ENCODE measurements at regions not wholly inside any gene's neighbourhood (a gene's known extent, or its start where the extent isn't known, plus 50 kb on each side); places are given as distances from the start of the nearest gene placed in this dataset.

DNA sequence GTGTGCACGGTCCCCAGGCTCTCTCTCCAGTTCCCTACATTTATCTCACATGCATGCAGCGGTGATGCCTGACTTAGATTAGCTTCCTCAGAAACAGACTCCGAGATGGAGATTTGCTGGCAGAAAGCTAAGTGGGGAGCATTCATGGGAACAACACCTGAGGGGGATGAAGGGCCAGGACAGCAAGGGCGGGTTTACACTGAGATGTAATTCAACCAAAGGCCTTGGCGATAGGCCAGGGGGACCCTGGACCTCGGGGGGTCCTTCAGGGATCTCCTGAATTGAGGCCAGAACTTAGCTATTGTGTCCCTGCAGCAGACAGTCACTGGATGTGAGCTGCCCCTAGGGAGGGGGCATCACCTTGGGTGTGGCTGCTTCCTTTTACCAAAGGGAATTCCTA, 246.1 kb upstream of the CSF3R start:
- no peaks in the 10 kb centered on the region for H3K9me1 ChIP-seq (ENCODE audit: insufficient read depth, low read length)
- WGBS, 2 experiments (ENCODE audit: extremely low coverage in 2 of 2, insufficient read length in 1 of 2): 39% methylated on average over 3 of the region's 6 CpGs; no CpG with 5 or more reads in 1 of the 2 experiments
- no peaks in the 10 kb centered on the region for H3K4me1 ChIP-seq (ENCODE audit: control insufficient read depth, insufficient read depth, low read length)
- H3K4me3 ChIP-seq (ENCODE audit: insufficient read depth, low read depth, low read length): no peak overlapping the region
- H3K23ac ChIP-seq (ENCODE audit: low read depth, low read length): no peak overlapping the region
- H2AK9ac ChIP-seq (replicated peaks; ENCODE audit: low read depth, low read length, poor library complexity): no peak overlapping the region
- H3K14ac ChIP-seq (replicated peaks; ENCODE audit: low read depth, low read length): no peak overlapping the region
- intact Hi-C loops (cut with micrococcal nuclease) (no loop called here), dilution Hi-C loops (cut with HindIII; ENCODE audit: low sequenced_read_pairs, unreplicated experiment) (no loop called here), in situ Hi-C loops (cut with MboI; ENCODE audit: low sequenced_read_pairs) (no loop called here)
- POLR2A ChIA-PET (ENCODE audit: unreplicated experiment): no interaction called here
- BruUV-seq (replicated peaks): no TSS peak
- no peak for DNase-seq
- no peak for TF ChIP-seq POLR2A (IDR thresholded peaks at IDR 0.05; ENCODE audit: low read depth, low read length)
- TF ChIP-seq RAD21 (IDR thresholded peaks at IDR 0.05; ENCODE audit: low read length): no peak
- TF ChIP-seq RFX5 (IDR thresholded peaks at IDR 0.05; ENCODE audit: low read depth, low read length): no peak
- no peak for TF ChIP-seq CTCF (conservative IDR thresholded peaks at IDR 0.05; ENCODE audit: low read depth, low read length)
- TF ChIP-seq FOS (IDR thresholded peaks at IDR 0.05; ENCODE audit: low read depth, low read length): no peak
- no peak for TF ChIP-seq CHD1 (IDR thresholded peaks at IDR 0.05; ENCODE audit: low read depth, low read length)
- no peak for TF ChIP-seq NFE2L2 (IDR thresholded peaks at IDR 0.05; ENCODE audit: low read depth, low read length)
- no peak for TF ChIP-seq RCOR1 (IDR thresholded peaks at IDR 0.05; ENCODE audit: insufficient replicate concordance, low read length)
- TF ChIP-seq MAFK (IDR thresholded peaks at IDR 0.05; ENCODE audit: low read depth, low read length): no peak
- no peaks in the 10 kb centered on the region for H3K79me1 ChIP-seq (ENCODE audit: low read depth in 1 of 2, low read length in 2 of 2)
- H4K91ac ChIP-seq (ENCODE audit: insufficient read depth, low read depth, low read length): no peak overlapping the region
- no peak overlapping the region for H2BK120ac ChIP-seq (ENCODE audit: low read depth, low read length)
- no peak overlapping the region for H3K9ac ChIP-seq (ENCODE audit: low read depth, low read length)
- no peaks in the 10 kb centered on the region for H3K27me3 ChIP-seq (ENCODE audit: control insufficient read depth, insufficient read depth, low read length)
- no peak overlapping the region for H2BK15ac ChIP-seq (ENCODE audit: low read depth, low read length)
- H3K36me3 ChIP-seq (ENCODE audit: control insufficient read depth, insufficient read depth, low read length): no peaks in the 10 kb centered on the region
- H2AK5ac ChIP-seq (ENCODE audit: low read depth, low read length): no peak overlapping the region
- H3K4me2 ChIP-seq (ENCODE audit: low read depth, low read length): no peak overlapping the region
- no peak overlapping the region for H3K56ac ChIP-seq (ENCODE audit: extremely low read depth, insufficient read depth, low read length)
- no peak overlapping the region for H2AFZ ChIP-seq (replicated peaks; ENCODE audit: low read length, poor library complexity)
- ATAC-seq (ENCODE audit: low read depth): no peak
- H3K27ac ChIP-seq (ENCODE audit: insufficient read depth, low read length): no peak overlapping the region
- no peak overlapping the region for H4K5ac ChIP-seq (ENCODE audit: low read depth, low read length)
- H4K8ac ChIP-seq (ENCODE audit: low read depth in 2 of 2, low read length in 2 of 2): no peak overlapping the region
- no peak overlapping the region for H2BK5ac ChIP-seq (ENCODE audit: low read depth, low read length, poor library complexity, severe bottlenecking)
- no peaks in the 10 kb centered on the region for H3K9me3 ChIP-seq (ENCODE audit: control insufficient read depth, insufficient read depth, low read length)
- H3K18ac ChIP-seq (ENCODE audit: low read depth, low read length): no peak overlapping the region
- H3K4ac ChIP-seq (ENCODE audit: low read depth, low read length): no peak overlapping the region
- CTCF ChIA-PET: no interaction called here
- no peak overlapping the region for H2BK20ac ChIP-seq (ENCODE audit: low read depth, low read length)
- H4K20me1 ChIP-seq (ENCODE audit: insufficient read depth, low read length): no peaks in the 10 kb centered on the region

Data from IMR-90 (cell line).